ENCODE measurements at regions not wholly inside any gene's neighbourhood (a gene's known extent, or its start where the extent isn't known, plus 50 kb on each side); places are given as distances from the start of the nearest gene placed in this dataset.
"Not testable (repeated sequence)": the region's sequence is repeated elsewhere in the genome, so short reads cannot be mapped to it uniquely, and the experiment has no call there.

DNA sequence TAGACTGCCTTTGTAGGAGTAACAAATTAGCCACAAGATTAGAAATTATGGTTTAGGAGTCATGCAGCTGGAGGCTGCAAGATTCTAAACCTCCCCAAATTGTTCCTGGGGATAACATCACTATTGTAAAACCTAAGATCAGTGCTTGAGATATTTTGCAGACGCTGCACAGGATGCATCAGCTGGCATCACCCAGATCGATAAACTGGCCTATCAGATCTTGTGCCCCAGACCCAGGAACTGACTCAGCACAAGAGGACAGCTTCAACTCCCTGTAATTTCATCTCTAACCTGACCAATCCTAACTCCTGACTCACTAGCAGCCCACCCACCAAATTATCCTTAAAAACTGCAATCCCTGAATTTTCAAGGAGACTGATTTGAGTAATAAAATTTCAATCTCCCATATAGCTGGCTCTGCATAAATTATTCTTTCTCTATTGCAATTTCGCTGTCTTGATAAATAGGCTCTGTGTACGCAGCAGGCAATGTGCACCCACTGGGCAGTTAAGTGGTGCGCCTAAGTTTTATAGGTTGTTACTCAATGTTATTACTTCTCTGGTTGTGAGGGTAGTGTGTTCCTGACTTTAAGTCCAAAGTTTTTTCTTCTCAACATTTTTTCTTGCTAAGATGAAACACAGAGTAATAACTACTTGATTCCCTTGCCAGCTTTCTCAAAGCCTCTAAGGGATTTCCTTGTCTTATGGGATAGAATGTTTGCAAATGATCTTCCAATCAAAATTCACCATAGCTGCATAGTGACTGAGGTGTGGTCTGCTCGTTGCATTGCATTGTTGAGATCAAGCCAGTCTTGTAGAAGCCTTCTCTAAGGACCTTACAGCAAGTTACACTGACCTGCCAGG, 312.3 kb upstream of the DKK2 start:
- Histone ChIP-seq H3K9me3 (ENCODE audit: low read depth, low read length) (peaks cover 2% of the 10 kb centered on the region; the same call in 1 of the 2 replicates), H3K9ac (ENCODE audit: insufficient read length) (peak overlapping the region; percentile 66), H3K36me3 (ENCODE audit: insufficient read depth, low read length) (no peaks in the 10 kb centered on the region), H3K27ac (peak overlapping the region; percentile 98), H3K4me3 (peak overlapping the region; percentile 72)
- peak; percentile 85 for DNase-seq (ENCODE audit: low read depth, low spot score)
- TF ChIP-seq EZH2 (IDR thresholded peaks at IDR 0.05) (no peak), POLR2AphosphoS5 (IDR thresholded peaks at IDR 0.05; ENCODE audit: borderline replicate concordance, low read depth, low read length) (no peak; the same call in 1 of the 2 replicates), FOXP2 (optimal IDR thresholded peaks at IDR 0.05; ENCODE audit: control extremely low read depth, extremely low read length, insufficient read depth) (no peak)

- H3K36me3 ChIP-seq (ENCODE audit: insufficient read depth, low read length) = no peaks in the 10 kb centered on the region
- DNase-seq (ENCODE audit: low read depth, low spot score) = no peak
- H3K9ac ChIP-seq (ENCODE audit: insufficient read length) = no peak overlapping the region
- no peaks in the 10 kb centered on the region for H3K9me3 ChIP-seq (ENCODE audit: low read depth, low read length)
- no peak for TF ChIP-seq EZH2 (IDR thresholded peaks at IDR 0.05)
- no peak for TF ChIP-seq FOXP2 (optimal IDR thresholded peaks at IDR 0.05; ENCODE audit: control extremely low read depth, extremely low read length, insufficient read depth)
- no peak for TF ChIP-seq POLR2AphosphoS5 (IDR thresholded peaks at IDR 0.05; ENCODE audit: borderline replicate concordance, low read depth, low read length)
- no peak overlapping the region for H3K4me3 ChIP-seq
- no peak overlapping the region for H3K27ac ChIP-seq
Observed at GRCh38 chr4:107333518-107333917, 297.4 kb upstream of the DKK2 start.

DNA sequence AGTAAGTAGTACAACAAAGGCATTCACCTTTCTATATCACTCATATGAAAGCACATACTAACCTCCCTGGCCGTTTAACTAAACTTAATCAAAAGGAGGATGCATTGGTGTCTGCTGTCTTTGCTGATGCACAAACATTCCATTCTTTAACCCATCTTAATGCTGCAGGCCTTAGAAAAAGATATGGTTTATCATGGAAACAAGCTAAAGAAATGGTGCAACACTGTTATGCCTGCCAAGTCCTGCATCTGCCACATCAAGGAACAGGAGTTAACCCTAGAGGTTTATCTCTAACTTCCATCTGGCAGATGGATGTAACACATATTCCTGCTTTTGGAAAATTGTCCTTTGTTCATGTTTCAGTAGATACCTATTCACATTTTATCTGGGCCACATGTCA, 296.5 kb upstream of the DKK2 start:
- H3K36me3 ChIP-seq (ENCODE audit: insufficient read depth, low read length); H3K9me3 ChIP-seq (ENCODE audit: low read depth, low read length); H3K27ac ChIP-seq; H3K9ac ChIP-seq (ENCODE audit: insufficient read length); DNase-seq (ENCODE audit: low read depth, low spot score); H3K4me3 ChIP-seq: not testable (repeated sequence)

DNA sequence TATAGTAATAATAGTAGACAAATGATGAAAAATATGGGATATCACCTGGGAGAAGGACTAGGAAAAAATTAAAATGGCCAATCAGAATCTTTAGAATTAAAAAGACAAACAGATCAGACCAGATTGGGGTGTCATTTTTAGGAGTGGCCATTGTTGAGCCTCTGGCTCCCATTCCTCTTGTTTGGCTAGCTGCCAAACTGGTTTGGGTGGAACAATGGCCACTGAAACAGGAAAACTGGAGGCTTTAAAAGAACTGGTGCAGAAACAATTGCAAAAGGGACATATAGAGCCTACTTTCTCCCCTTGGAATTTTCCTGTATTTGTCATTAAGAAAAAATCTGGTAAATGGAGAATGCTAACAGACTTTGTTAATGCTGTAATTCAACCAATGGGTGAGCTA, 294.8 kb upstream of the DKK2 start:
- Histone ChIP-seq H3K9ac (ENCODE audit: insufficient read length) (no peak overlapping the region), H3K36me3 (ENCODE audit: insufficient read depth, low read length) (no peaks in the 10 kb centered on the region), H3K27ac (no peak overlapping the region), H3K4me3 (no peak overlapping the region), H3K9me3 (ENCODE audit: low read depth, low read length) (no peaks in the 10 kb centered on the region)
- DNase-seq (ENCODE audit: low read depth, low spot score) = no peak
- TF ChIP-seq POLR2AphosphoS5 (IDR thresholded peaks at IDR 0.05; ENCODE audit: borderline replicate concordance, low read depth, low read length) = no peak
- no peak for TF ChIP-seq FOXP2 (optimal IDR thresholded peaks at IDR 0.05; ENCODE audit: control extremely low read depth, extremely low read length, insufficient read depth)

- DNase-seq (ENCODE audit: low read depth, low spot score) = no peak
- H3K27ac ChIP-seq = no peak overlapping the region
- no peaks in the 10 kb centered on the region for H3K36me3 ChIP-seq (ENCODE audit: insufficient read depth, low read length)
- H3K9ac ChIP-seq (ENCODE audit: insufficient read length) = no peak overlapping the region
- TF ChIP-seq POLR2AphosphoS5 (IDR thresholded peaks at IDR 0.05; ENCODE audit: borderline replicate concordance, low read depth, low read length) (no peak), FOXP2 (optimal IDR thresholded peaks at IDR 0.05; ENCODE audit: control extremely low read depth, extremely low read length, insufficient read depth) (no peak), EZH2 (IDR thresholded peaks at IDR 0.05) (no peak)
- no peak overlapping the region for H3K4me3 ChIP-seq
- no peaks in the 10 kb centered on the region for H3K9me3 ChIP-seq (ENCODE audit: low read depth, low read length)
Observed at GRCh38 chr4:107319386-107319785, 283.3 kb upstream of the DKK2 start.

GRCh38 chr4:107318078-107318477, 282.0 kb upstream of the DKK2 start:
- TF ChIP-seq EZH2 (IDR thresholded peaks at IDR 0.05) (no peak), FOXP2 (optimal IDR thresholded peaks at IDR 0.05; ENCODE audit: control extremely low read depth, extremely low read length, insufficient read depth) (no peak), POLR2AphosphoS5 (IDR thresholded peaks at IDR 0.05; ENCODE audit: borderline replicate concordance, low read depth, low read length) (no peak)
- Histone ChIP-seq H3K4me3 (no peak overlapping the region), H3K36me3 (ENCODE audit: insufficient read depth, low read length) (no peaks in the 10 kb centered on the region), H3K9me3 (ENCODE audit: low read depth, low read length) (no peaks in the 10 kb centered on the region), H3K27ac (no peak overlapping the region), H3K9ac (ENCODE audit: insufficient read length) (no peak overlapping the region)
- DNase-seq (ENCODE audit: low read depth, low spot score) = no peak

DNA sequence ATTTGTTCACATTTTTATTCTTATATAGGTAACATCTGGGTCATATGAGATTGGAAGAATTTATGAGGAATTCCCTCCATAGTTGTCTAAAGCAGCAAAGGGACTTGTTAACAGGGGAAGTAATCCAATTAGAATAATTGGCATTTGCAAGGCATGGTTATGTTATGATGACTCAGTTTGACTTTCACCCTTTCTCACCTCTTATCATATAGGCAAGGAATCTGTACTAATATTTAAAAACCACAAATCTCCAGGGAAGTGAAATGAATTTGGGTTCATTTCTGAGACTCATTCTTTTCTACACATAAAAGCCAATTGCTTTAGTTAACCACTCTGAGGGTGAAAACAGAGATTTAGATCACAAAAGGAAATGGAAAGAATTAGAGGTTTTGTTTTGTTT, 281.5 kb upstream of the DKK2 start:
- no peak for DNase-seq (ENCODE audit: low read depth, low spot score)
- no peak overlapping the region for H3K9ac ChIP-seq (ENCODE audit: insufficient read length)

DNA sequence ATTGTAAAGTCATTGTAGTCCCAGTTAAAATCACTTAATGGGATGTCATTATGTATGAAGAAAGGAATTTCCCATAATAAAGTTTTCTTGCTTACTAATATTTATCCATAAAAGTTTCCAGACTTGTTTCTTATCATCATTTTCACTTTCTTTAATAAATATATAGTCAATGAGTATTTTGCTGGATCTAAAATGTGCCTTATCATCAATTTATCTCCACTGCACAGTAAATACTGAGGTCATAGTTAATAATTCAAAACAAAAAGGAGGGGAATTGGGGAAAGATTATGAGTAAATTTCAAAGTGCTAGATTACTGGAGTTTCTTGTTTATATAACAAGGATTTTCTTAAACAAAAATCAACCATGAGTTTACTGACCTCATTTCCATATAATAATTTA, 279.5 kb upstream of the DKK2 start:
- no peak overlapping the region for H3K27ac ChIP-seq
- H3K4me3 ChIP-seq = no peak overlapping the region
- DNase-seq (ENCODE audit: low read depth, low spot score) = no peak
- no peaks in the 10 kb centered on the region for H3K36me3 ChIP-seq (ENCODE audit: insufficient read depth, low read length)
- H3K9me3 ChIP-seq (ENCODE audit: low read depth, low read length) = no peaks in the 10 kb centered on the region; the same call in 1 of the 2 replicates
- no peak overlapping the region for H3K9ac ChIP-seq (ENCODE audit: insufficient read length)
- no peak for TF ChIP-seq FOXP2 (optimal IDR thresholded peaks at IDR 0.05; ENCODE audit: control extremely low read depth, extremely low read length, insufficient read depth)

More for the DNA sequence above, 281.5 kb upstream of the DKK2 start:
- H3K4me3 ChIP-seq = no peak overlapping the region
- TF ChIP-seq EZH2 (IDR thresholded peaks at IDR 0.05) = no peak
- no peak for TF ChIP-seq POLR2AphosphoS5 (IDR thresholded peaks at IDR 0.05; ENCODE audit: borderline replicate concordance, low read depth, low read length)
- TF ChIP-seq FOXP2 (optimal IDR thresholded peaks at IDR 0.05; ENCODE audit: control extremely low read depth, extremely low read length, insufficient read depth) = no peak
- no peaks in the 10 kb centered on the region for H3K9me3 ChIP-seq (ENCODE audit: low read depth, low read length)
- no peaks in the 10 kb centered on the region for H3K36me3 ChIP-seq (ENCODE audit: insufficient read depth, low read length)
- H3K27ac ChIP-seq = no peak overlapping the region

- H3K9ac ChIP-seq (ENCODE audit: insufficient read length) = no peak overlapping the region
- TF ChIP-seq FOXP2 (optimal IDR thresholded peaks at IDR 0.05; ENCODE audit: control extremely low read depth, extremely low read length, insufficient read depth) = no peak
- TF ChIP-seq EZH2 (IDR thresholded peaks at IDR 0.05) = no peak
- TF ChIP-seq POLR2AphosphoS5 (IDR thresholded peaks at IDR 0.05; ENCODE audit: borderline replicate concordance, low read depth, low read length) = no peak
- no peaks in the 10 kb centered on the region; the same call in 1 of the 2 replicates for H3K9me3 ChIP-seq (ENCODE audit: low read depth, low read length)
- 0 out of 2 replicates have a peak, but pooled peaks cover 2% of the 10 kb centered on the region for H3K36me3 ChIP-seq (ENCODE audit: insufficient read depth, low read length)
- H3K27ac ChIP-seq = no peak overlapping the region
- H3K4me3 ChIP-seq = no peak overlapping the region
- DNase-seq (ENCODE audit: low read depth, low spot score) = no peak
Observed at GRCh38 chr4:107314156-107314555, 278.0 kb upstream of the DKK2 start.

All from SK-N-MC (cell line).